Neural progenitor cell (in vitro differentiated cells): ENCODE measurements at regions not wholly inside any gene's neighbourhood (a gene's known extent, or its start where the extent isn't known, plus 50 kb on each side); places are given as distances from the start of the nearest gene placed in this dataset.

ENCODE experiments used
- DNase-seq: peaks from one replicate; pipeline ENCODE4 v3.0.0-alpha.2; 2016; ENCODE audit warnings: low spot score
- H2AFZ ChIP-seq: fragments of 200-600 bp; sonication (generic); replicated peaks from 2 replicates; pipeline ENCODE4 v1.6.1; 2016; ENCODE audit warnings: antibody characterized with exemption
- H3F3A ChIP-seq: fragments of 200-600 bp; sonication (generic); 2 replicates; pipeline ENCODE4 v1.6.1; 2016; ENCODE audit warnings: antibody characterized with exemption, low read depth
- H3K27ac ChIP-seq: fragments of 200-600 bp; sonication (generic); 2 replicates; pipeline ENCODE4 v1.5.1; 2016; ENCODE audit warnings: mild to moderate bottlenecking
- H3K27me3 ChIP-seq: fragments of 200-600 bp; sonication (generic); 2 replicates; pipeline ENCODE4 v1.6.1; 2016; ENCODE audit warnings: mild to moderate bottlenecking, moderate library complexity
- H3K36me3 ChIP-seq: fragments of 200-600 bp; sonication (generic); 2 replicates; pipeline ENCODE4 v1.5.1; 2016
- H3K4me1 ChIP-seq: fragments of 200-600 bp; sonication (generic); 2 replicates; pipeline ENCODE4 v1.6.1; 2016; ENCODE audit warnings: mixed run types
- H3K4me2 ChIP-seq: fragments of 200-600 bp; sonication (generic); 2 replicates; pipeline ENCODE4 v1.6.1; 2016
- H3K4me3 ChIP-seq: fragments of 200-600 bp; sonication (generic); 2 replicates; pipeline ENCODE4 v1.5.1; 2016
- H3K79me2 ChIP-seq: fragments of 200-600 bp; sonication (generic); 2 replicates; pipeline ENCODE4 v1.6.1; 2016; ENCODE audit warnings: low read depth
- H3K9ac ChIP-seq: fragments of 200-600 bp; sonication (generic); 2 replicates; pipeline ENCODE4 v1.6.1; 2016
- H3K9me3 ChIP-seq: fragments of 200-600 bp; sonication (generic); 2 replicates; pipeline ENCODE4 v1.5.1; 2016; ENCODE audit warnings: low read depth
- H4K20me1 ChIP-seq: fragments of 200-600 bp; sonication (generic); 2 replicates; pipeline ENCODE4 v1.6.1; 2016; ENCODE audit warnings: low read depth
- H3K27ac Mint-ChIP-seq: 3 replicates; pipeline ENCODE4 v1.8.0; 2021; ENCODE audit warnings: mixed read lengths
- H3K27me3 Mint-ChIP-seq: 2 replicates; pipeline ENCODE4 v1.8.0; 2022; ENCODE audit warnings: low read depth, mild to moderate bottlenecking, inconsistent platforms, moderate library complexity, mixed read lengths; ENCODE audit not compliant: insufficient read depth
- H3K36me3 Mint-ChIP-seq: 3 replicates; pipeline ENCODE4 v1.8.0; 2021; ENCODE audit warnings: mixed read lengths
- H3K4me1 Mint-ChIP-seq: 3 replicates; pipeline ENCODE4 v1.8.0; 2021; ENCODE audit warnings: mixed read lengths
- H3K4me3 Mint-ChIP-seq: 3 replicates; pipeline ENCODE4 v1.8.0; 2021; ENCODE audit warnings: mild to moderate bottlenecking, moderate library complexity, mixed read lengths
- H3K9me3 Mint-ChIP-seq: 3 replicates; pipeline ENCODE4 v1.8.0; 2020; ENCODE audit warnings: mixed read lengths
- EZH2 ChIP-seq: fragments of 200-600 bp; sonication (generic); IDR thresholded peaks from 2 replicates; pipeline ENCODE4 v1.6.1; 2017; ENCODE audit warnings: antibody characterized with exemption, mild to moderate bottlenecking, moderate library complexity
- EZH2phosphoT487 ChIP-seq: fragments of 200-600 bp; sonication (generic); IDR thresholded peaks from 2 replicates; pipeline ENCODE4 v1.6.1; 2017; ENCODE audit warnings: antibody characterized with exemption
- TF ChIP-seq, protein P1 (sequence below): fragments of 200-600 bp; sonication (generic); IDR thresholded peaks from 2 replicates; pipeline ENCODE4 v1.5.1; 2017; ENCODE audit warnings: antibody characterized with exemption, mild to moderate bottlenecking

DNA sequence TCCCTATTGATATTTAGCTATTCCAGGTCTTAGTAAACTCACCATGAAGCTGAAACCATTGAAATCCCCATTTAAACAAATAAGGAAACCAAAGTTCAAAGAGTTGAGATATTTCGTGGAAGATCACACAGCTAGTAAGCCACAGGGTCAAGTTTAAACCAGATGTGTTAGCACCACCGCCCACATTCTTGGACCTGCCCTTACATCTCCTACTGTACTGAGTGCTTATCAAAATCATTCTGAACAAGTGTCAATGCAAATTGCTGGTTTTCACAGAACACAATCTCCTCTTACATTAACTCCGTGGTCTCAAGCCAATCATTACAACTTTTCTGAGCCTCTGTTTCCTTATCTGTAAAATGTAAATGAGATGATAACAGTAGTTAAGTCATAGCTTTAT lies 676.2 kb downstream of the CDH11 start:
- H3K9me3 ChIP-seq: no peaks in the 10 kb centered on the region
- H3K27ac ChIP-seq: no peak overlapping the region
- no peak overlapping the region for H2AFZ ChIP-seq
- H3K27me3 ChIP-seq: no peaks in the 10 kb centered on the region
- H3K4me1 ChIP-seq: peaks cover 23% of the 10 kb centered on the region
- DNase-seq: no peak
- no peak overlapping the region for H3K4me2 ChIP-seq
- TF ChIP-seq EZH2phosphoT487: no peak
- TF ChIP-seq EZH2: no peak
- TF ChIP-seq, protein P1, sequence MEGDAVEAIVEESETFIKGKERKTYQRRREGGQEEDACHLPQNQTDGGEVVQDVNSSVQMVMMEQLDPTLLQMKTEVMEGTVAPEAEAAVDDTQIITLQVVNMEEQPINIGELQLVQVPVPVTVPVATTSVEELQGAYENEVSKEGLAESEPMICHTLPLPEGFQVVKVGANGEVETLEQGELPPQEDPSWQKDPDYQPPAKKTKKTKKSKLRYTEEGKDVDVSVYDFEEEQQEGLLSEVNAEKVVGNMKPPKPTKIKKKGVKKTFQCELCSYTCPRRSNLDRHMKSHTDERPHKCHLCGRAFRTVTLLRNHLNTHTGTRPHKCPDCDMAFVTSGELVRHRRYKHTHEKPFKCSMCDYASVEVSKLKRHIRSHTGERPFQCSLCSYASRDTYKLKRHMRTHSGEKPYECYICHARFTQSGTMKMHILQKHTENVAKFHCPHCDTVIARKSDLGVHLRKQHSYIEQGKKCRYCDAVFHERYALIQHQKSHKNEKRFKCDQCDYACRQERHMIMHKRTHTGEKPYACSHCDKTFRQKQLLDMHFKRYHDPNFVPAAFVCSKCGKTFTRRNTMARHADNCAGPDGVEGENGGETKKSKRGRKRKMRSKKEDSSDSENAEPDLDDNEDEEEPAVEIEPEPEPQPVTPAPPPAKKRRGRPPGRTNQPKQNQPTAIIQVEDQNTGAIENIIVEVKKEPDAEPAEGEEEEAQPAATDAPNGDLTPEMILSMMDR: no peak
- H3K36me3 Mint-ChIP-seq: no peaks in the 10 kb centered on the region
- H4K20me1 ChIP-seq: no peaks in the 10 kb centered on the region
- no peak overlapping the region for H3K9ac ChIP-seq
- H3K4me3 ChIP-seq: no peak overlapping the region
- H3K9me3 Mint-ChIP-seq: no peaks in the 10 kb centered on the region
- H3F3A ChIP-seq: no peaks in the 10 kb centered on the region
- H3K36me3 ChIP-seq: no peaks in the 10 kb centered on the region
- no peaks in the 10 kb centered on the region for H3K79me2 ChIP-seq
- H3K4me1 Mint-ChIP-seq: peaks cover 16% of the 10 kb centered on the region
- no peaks in the 10 kb centered on the region for H3K27me3 Mint-ChIP-seq
- H3K27ac Mint-ChIP-seq: no peak overlapping the region
- no peak overlapping the region for H3K4me3 Mint-ChIP-seq

DNA sequence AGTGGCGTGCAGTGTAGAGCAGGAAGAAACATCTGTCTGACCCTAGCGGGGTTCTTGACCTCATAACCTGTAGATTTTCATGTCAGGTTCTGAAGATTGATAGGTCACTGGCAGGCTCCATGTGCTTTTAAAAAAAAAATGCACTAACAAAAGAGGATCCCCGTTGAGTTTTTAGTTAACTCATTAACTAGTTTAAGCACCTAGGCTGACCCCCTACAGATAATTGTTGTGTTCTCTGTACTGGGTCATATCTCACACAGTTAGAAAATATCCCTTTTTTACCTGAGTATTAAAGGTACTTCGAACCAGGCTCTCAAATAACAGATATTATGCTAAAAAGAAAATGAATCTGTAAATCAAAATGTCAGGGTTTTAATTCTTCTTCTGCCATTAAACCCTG lies 676.6 kb downstream of the CDH11 start:
- Histone ChIP-seq H3K4me2 (no peak overlapping the region), H3K4me1 (peaks cover 23% of the 10 kb centered on the region), H3K9ac (no peak overlapping the region), H3K27ac (no peak overlapping the region), H3K36me3 (no peaks in the 10 kb centered on the region), H4K20me1 (no peaks in the 10 kb centered on the region), H3K4me3 (no peak overlapping the region), H2AFZ (no peak overlapping the region), H3F3A (no peaks in the 10 kb centered on the region), H3K9me3 (no peaks in the 10 kb centered on the region), H3K79me2 (no peaks in the 10 kb centered on the region), H3K27me3 (no peaks in the 10 kb centered on the region)
- H3K4me1 Mint-ChIP-seq: peaks cover 16% of the 10 kb centered on the region
- H3K9me3 Mint-ChIP-seq: no peaks in the 10 kb centered on the region
- no peak overlapping the region for H3K27ac Mint-ChIP-seq
- H3K36me3 Mint-ChIP-seq: no peaks in the 10 kb centered on the region
- peak; percentile 9 for DNase-seq
- no peaks in the 10 kb centered on the region for H3K27me3 Mint-ChIP-seq
- no peak for TF ChIP-seq EZH2
- TF ChIP-seq, protein P1: no peak
- H3K4me3 Mint-ChIP-seq: no peak overlapping the region

DNA sequence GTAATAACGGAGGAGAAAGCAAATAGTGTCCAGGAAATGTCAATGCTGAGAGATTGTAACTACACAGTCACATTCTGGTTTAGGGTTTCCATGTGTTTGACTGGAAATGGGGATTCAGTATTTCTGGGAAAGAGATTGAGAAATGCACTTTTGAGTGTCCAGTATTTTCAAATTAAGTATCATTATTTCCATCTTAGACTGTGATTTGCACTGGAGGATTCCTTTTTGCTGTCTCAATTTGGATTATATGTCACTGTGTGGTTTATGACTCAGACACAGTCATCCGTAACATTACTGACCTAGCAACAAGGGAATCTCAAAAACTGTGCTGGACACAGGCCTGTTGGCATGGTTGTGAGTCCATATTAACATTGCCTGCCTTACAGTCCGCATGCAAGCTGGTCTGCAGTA lies 681.4 kb downstream of the CDH11 start:
- no peaks in the 10 kb centered on the region for H3K79me2 ChIP-seq
- Mint-ChIP-seq H3K27me3 (no peaks in the 10 kb centered on the region), H3K4me3 (no peak overlapping the region), H3K27ac (no peak overlapping the region), H3K9me3 (no peaks in the 10 kb centered on the region), H3K36me3 (no peaks in the 10 kb centered on the region), H3K4me1 (peaks cover 4% of the 10 kb centered on the region)
- no peak overlapping the region for H3K4me2 ChIP-seq
- TF ChIP-seq EZH2 (no peak), EZH2phosphoT487 (no peak)
- TF ChIP-seq, protein P1: no peak
- no peaks in the 10 kb centered on the region for H3F3A ChIP-seq
- H2AFZ ChIP-seq: no peak overlapping the region
- no peaks in the 10 kb centered on the region for H3K36me3 ChIP-seq
- no peak overlapping the region for H3K4me3 ChIP-seq
- no peak overlapping the region for H3K9ac ChIP-seq
- DNase-seq: no peak
- H3K4me1 ChIP-seq: peaks cover 7% of the 10 kb centered on the region
- H3K27me3 ChIP-seq: no peaks in the 10 kb centered on the region
- no peaks in the 10 kb centered on the region for H4K20me1 ChIP-seq
- no peaks in the 10 kb centered on the region for H3K9me3 ChIP-seq
- H3K27ac ChIP-seq: no peak overlapping the region

DNA sequence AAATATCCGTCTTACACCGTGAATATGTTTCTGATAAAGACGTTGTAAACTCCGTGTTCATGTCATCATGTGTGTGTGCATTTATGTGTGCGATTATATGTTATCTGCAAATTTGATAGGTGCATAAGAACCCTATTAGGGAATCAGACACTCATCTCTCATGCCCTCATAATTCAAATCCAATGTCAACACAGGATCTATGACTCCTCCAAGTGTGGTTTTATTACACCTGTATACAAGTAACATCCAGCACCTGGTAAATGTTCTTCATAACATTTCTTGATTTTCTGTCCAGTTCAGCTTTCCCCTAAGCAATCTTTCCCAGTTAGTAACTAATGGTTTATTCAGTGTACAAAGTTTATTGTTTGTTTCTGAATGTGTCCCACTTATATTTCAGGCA lies 681.9 kb downstream of the CDH11 start:
- Histone ChIP-seq H3K79me2 (no peaks in the 10 kb centered on the region), H3K9ac (no peak overlapping the region), H3F3A (no peaks in the 10 kb centered on the region), H3K27ac (no peak overlapping the region), H3K9me3 (no peaks in the 10 kb centered on the region), H3K4me3 (no peak overlapping the region), H2AFZ (no peak overlapping the region), H3K4me1 (peaks cover 2% of the 10 kb centered on the region), H3K27me3 (no peaks in the 10 kb centered on the region), H4K20me1 (no peaks in the 10 kb centered on the region), H3K36me3 (no peaks in the 10 kb centered on the region), H3K4me2 (no peak overlapping the region)
- no peak for DNase-seq
- no peaks in the 10 kb centered on the region for H3K9me3 Mint-ChIP-seq
- H3K4me3 Mint-ChIP-seq: no peak overlapping the region
- H3K27ac Mint-ChIP-seq: no peak overlapping the region
- no peaks in the 10 kb centered on the region for H3K36me3 Mint-ChIP-seq
- H3K27me3 Mint-ChIP-seq: no peaks in the 10 kb centered on the region
- peaks cover under 1% of the 10 kb centered on the region for H3K4me1 Mint-ChIP-seq
- TF ChIP-seq EZH2phosphoT487 (no peak), EZH2 (no peak)
- TF ChIP-seq, protein P1: no peak
